Omental fat pad (tissue), 3 donors: ENCODE measurements at regions not wholly inside any gene's neighbourhood (a gene's known extent, or its start where the extent isn't known, plus 50 kb on each side); places are given as distances from the start of the nearest gene placed in this dataset.
A peak's percentile ranks its signal among the peaks of the same experiment; 100 is the strongest.

Source experiments
- ATAC-seq: fragments of 150-250 bp; one replicate; pipeline ENCODE4 v1.9.1; 2016; ENCODE audit warnings: mild to moderate bottlenecking, moderate library complexity; ENCODE audit not compliant: low FRiP score
- DNase-seq: peaks from one replicate; pipeline ENCODE4 v3.0.0-alpha.2; 2019; ENCODE audit warnings: low spot score
- TF ChIP-seq, protein P1 (sequence below), 3 donors: fragments of 450-650 bp; IDR thresholded peaks; one replicate each; pipeline ENCODE4 v1.5.1; 2016 to 2017; ENCODE audit warnings: antibody characterized with exemption in 3 of 3, mild to moderate bottlenecking in 3 of 3, moderate library complexity in 2 of 3

DNA sequence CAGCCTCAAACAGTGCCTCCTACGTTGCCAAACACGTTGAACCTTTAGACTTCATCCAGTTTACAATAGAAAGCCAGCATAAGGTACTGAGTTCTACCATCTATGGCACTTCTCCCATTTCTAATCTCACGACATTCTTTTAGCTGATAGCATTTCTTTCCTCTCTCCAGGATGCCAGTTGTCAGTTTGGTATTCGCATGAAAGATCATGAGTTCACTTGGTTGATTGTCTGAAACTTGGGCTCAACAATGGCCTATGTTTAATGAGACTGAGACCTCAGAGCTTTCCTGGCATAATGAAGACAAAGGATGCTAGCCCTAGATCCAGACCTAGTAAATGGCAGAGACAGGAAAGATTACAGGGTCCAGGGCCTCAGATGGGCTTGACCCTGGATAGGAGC, 69.2 kb upstream of the SPRY1 start:
- no peak for DNase-seq
- TF ChIP-seq, protein P1, sequence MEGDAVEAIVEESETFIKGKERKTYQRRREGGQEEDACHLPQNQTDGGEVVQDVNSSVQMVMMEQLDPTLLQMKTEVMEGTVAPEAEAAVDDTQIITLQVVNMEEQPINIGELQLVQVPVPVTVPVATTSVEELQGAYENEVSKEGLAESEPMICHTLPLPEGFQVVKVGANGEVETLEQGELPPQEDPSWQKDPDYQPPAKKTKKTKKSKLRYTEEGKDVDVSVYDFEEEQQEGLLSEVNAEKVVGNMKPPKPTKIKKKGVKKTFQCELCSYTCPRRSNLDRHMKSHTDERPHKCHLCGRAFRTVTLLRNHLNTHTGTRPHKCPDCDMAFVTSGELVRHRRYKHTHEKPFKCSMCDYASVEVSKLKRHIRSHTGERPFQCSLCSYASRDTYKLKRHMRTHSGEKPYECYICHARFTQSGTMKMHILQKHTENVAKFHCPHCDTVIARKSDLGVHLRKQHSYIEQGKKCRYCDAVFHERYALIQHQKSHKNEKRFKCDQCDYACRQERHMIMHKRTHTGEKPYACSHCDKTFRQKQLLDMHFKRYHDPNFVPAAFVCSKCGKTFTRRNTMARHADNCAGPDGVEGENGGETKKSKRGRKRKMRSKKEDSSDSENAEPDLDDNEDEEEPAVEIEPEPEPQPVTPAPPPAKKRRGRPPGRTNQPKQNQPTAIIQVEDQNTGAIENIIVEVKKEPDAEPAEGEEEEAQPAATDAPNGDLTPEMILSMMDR (IDR thresholded peaks at IDR 0.05): no peak
- no peak for ATAC-seq

DNA sequence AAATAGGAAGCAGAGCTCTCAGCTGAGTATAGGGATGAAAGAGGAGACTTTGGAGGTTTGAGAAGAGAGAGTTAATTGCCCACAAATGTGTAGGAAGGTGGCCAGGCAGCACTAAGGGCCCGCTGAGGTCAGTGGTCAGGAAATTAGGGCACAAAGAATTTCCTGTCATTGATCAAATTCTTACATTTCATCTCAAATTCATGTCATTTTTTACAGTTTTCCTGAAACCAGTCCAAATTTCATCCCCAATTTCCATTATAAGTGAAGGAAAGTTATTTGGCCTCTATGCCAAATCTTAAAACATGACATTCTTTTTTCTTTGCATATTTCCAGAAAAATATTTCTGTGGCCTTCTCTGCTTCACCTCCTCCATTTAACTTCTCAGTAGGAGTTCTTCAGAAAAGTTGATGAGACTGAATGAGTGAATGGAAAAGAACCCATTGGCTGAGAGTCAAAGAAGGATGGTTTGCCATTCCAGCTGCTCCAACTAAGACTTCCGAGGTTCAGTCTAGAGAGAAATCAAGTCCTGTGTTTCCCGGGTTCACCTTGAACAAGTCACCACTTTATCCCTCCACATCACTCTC, 68.7 kb upstream of the SPRY1 start:
- TF ChIP-seq, protein P1 (IDR thresholded peaks at IDR 0.05): no peak
- ATAC-seq: no peak
- DNase-seq: no peak

DNA sequence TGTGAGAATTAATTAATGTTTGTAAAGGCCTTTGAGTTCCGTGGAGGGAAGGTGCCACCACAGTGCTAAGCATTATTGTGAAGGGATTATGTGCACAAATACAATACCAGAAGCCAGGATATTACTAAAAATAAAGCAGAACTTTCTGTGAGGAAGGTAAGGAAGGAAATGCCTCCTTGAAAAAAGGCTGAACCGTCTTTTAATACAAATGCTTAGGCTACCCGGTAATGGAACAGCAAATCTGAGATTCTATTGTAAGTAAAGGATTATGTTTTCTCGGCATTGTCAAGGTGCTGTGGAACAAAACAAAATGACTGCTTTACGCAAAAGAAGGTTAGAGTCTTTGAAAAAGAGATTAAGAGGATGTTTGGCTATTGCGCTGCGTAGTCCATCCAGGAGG, 57.9 kb upstream of the SPRY1 start:
- ATAC-seq (no peak), DNase-seq (no peak)
- TF ChIP-seq, protein P1 (IDR thresholded peaks at IDR 0.05): no peak

DNA sequence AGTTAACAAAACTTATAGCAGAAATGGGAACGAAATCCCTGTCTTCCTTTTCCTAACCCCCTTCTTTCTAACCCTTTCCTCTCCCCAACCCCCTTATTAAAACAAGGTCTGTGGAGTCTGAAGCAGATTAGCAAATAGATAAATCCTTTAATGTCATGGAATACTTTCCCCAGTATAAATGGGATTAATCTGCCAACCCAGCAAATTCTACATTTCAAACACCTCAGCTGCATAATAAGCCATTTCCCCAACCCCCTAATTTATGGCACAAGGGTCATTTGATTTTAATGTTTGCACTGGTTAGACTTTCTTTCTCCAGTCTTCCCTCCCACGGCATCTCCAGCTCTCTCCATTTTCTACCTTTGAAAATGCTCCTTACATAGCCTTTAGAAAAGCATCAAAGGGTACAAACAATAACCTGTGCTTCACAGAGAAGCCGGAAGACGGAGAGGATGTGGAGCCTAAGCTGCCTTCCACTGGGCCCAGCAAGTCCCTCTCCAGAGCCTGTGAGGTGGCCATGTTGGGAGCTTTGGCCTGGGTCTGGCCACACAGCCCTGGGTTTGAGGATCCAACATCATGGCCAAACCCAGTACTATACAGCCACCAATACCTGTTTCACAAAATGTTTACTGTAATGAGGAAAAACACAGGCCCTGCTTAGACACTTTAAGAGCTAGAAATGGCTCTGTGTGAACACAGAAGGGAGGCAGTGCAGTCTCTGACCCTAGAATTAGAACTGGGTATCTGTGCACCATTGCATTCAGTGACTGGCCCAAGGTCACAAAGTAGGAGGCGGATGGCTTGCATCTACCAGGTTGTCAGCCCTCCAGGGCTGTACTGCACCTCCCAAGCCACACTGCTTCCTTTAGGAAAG, 56.9 kb upstream of the SPRY1 start:
- TF ChIP-seq, protein P1 (IDR thresholded peaks at IDR 0.05): no peak
- ATAC-seq (no peak), DNase-seq (no peak)

DNA sequence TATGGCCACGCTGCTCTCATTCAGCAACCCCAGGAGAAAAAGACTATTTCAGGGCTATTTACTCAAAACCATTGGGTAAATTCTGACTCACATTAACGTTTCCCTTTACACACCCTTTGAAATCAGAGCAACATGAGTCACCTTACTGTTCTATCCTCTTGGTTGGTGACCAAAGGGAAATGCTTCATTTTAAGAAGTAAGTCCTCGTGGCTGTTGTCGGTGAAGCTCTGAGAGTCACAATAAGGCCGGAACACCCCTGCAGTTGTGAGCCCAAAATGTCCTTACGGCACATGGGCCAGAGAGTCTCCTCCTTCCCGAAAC, 56.3 kb upstream of the SPRY1 start:
- ATAC-seq (peak; percentile 68), DNase-seq (no peak)
- TF ChIP-seq, protein P1 (IDR thresholded peaks at IDR 0.05): no peak

DNA sequence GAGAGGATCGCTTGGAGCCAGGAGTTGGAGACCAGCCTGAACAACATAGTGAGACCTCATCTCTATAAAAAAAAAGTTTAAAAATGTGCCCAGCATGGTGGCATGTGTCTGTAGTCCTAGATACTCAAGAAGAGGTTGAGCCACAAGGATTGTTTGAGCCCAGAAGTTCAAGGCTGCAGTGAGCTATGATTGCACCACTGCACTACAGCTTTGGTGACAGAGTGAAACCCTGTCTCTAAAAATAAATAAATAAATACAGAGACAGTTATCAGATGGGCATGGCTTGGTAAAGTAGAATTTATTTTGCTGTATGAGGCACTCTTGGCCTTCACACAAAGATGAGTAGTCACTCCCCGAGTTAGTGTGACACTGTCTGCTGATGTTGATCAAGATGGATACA, 54.1 kb upstream of the SPRY1 start:
- no peak for DNase-seq
- TF ChIP-seq, protein P1 (IDR thresholded peaks at IDR 0.05): no peak
- no peak for ATAC-seq
